GM23338 (cell line): ENCODE measurements at regions not wholly inside any gene's neighbourhood (a gene's known extent, or its start where the extent isn't known, plus 50 kb on each side); places are given as distances from the start of the nearest gene placed in this dataset.

Source experiments
- ATAC-seq: fragments of 200-7000 bp; cut with Tn5 transposase; 3 replicates; pipeline ENCODE4 v1.9.1; 2020
- DNase-seq: peaks from one replicate; pipeline ENCODE4 v3.0.0-alpha.2; 2015; ENCODE audit warnings: low spot score
- H2AFZ ChIP-seq: fragments of 200-600 bp; sonication (generic); 2 replicates; pipeline ENCODE4 v1.8.0; 2016; ENCODE audit warnings: antibody characterized with exemption, mild to moderate bottlenecking, moderate library complexity
- H3F3A ChIP-seq: fragments of 200-600 bp; sonication (generic); replicated peaks from 2 replicates; pipeline ENCODE4 v1.8.0; 2017; ENCODE audit warnings: antibody characterized with exemption, mixed run types, low read depth
- H3K27ac ChIP-seq: fragments of 200-600 bp; sonication (generic); 2 replicates; pipeline ENCODE4 v1.6.1; 2016; ENCODE audit warnings: low read depth
- H3K27me3 ChIP-seq: fragments of 200-600 bp; sonication (generic); 2 replicates; pipeline ENCODE4 v1.8.0; 2016; ENCODE audit warnings: mild to moderate bottlenecking, mixed run types, moderate library complexity; ENCODE audit not compliant: insufficient read depth
- H3K36me3 ChIP-seq: fragments of 200-600 bp; sonication (generic); 2 replicates; pipeline ENCODE4 v1.8.0; 2016; ENCODE audit warnings: mild to moderate bottlenecking; ENCODE audit not compliant: insufficient read depth
- H3K4me1 ChIP-seq: fragments of 200-600 bp; sonication (generic); 2 replicates; pipeline ENCODE4 v1.8.0; 2016; ENCODE audit warnings: mild to moderate bottlenecking, moderate library complexity; ENCODE audit not compliant: insufficient read depth
- H3K4me2 ChIP-seq: fragments of 200-600 bp; sonication (generic); 2 replicates; pipeline ENCODE4 v1.7.1; 2017; ENCODE audit warnings: mixed run types
- H3K4me3 ChIP-seq: fragments of 200-600 bp; sonication (generic); 2 replicates; pipeline ENCODE4 v1.6.1; 2016; ENCODE audit warnings: mixed run types
- H3K79me2 ChIP-seq: fragments of 200-600 bp; sonication (generic); replicated peaks from 2 replicates; pipeline ENCODE4 v1.8.0; 2017; ENCODE audit warnings: mild to moderate bottlenecking; ENCODE audit not compliant: insufficient read depth
- H3K9me2 ChIP-seq: fragments of 200-600 bp; sonication (generic); 2 replicates; pipeline ENCODE4 v1.8.0; 2017; ENCODE audit not compliant: insufficient read depth
- H4K20me1 ChIP-seq: fragments of 200-600 bp; sonication (generic); replicated peaks from 2 replicates; pipeline ENCODE4 v1.8.0; 2017; ENCODE audit warnings: mild to moderate bottlenecking; ENCODE audit not compliant: insufficient read depth
- H3K27ac Mint-ChIP-seq: 2 replicates; pipeline ENCODE4 v1.8.0; 2020; ENCODE audit warnings: inconsistent platforms, mild to moderate bottlenecking, moderate library complexity, mixed read lengths
- H3K27me3 Mint-ChIP-seq: 3 replicates; pipeline ENCODE4 v1.8.0; 2022; ENCODE audit warnings: low read depth, mild to moderate bottlenecking, moderate library complexity, mixed read lengths, inconsistent platforms; ENCODE audit not compliant: insufficient read depth, poor library complexity
- H3K36me3 Mint-ChIP-seq: 3 replicates; pipeline ENCODE4 v1.8.0; 2021; ENCODE audit warnings: low read depth, mild to moderate bottlenecking, inconsistent platforms, moderate library complexity, mixed read lengths
- H3K4me1 Mint-ChIP-seq: 3 replicates; pipeline ENCODE4 v1.8.0; 2020; ENCODE audit warnings: mild to moderate bottlenecking, inconsistent platforms, mixed read lengths
- H3K4me3 Mint-ChIP-seq: 3 replicates; pipeline ENCODE4 v1.8.0; 2021; ENCODE audit warnings: moderate library complexity, mild to moderate bottlenecking, inconsistent platforms, mixed read lengths
- H3K9me3 Mint-ChIP-seq: 3 replicates; pipeline ENCODE4 v1.8.0; 2020; ENCODE audit warnings: moderate library complexity, mild to moderate bottlenecking, inconsistent platforms, mixed read lengths
- CREB1 ChIP-seq: fragments of 250-450 bp; sonication (Bioruptor Pico); IDR thresholded peaks from 2 replicates; pipeline ENCODE4 v1.5.0; 2020; ENCODE audit warnings: low read depth, mild to moderate bottlenecking, moderate library complexity
- EZH2 ChIP-seq: fragments of 200-600 bp; sonication (generic); IDR thresholded peaks from one replicate; pipeline ENCODE4 v1.8.0; 2017; ENCODE audit warnings: antibody characterized with exemption, mild to moderate bottlenecking, low read depth; ENCODE audit not compliant: unreplicated experiment
- EZH2phosphoT487 ChIP-seq: fragments of 200-600 bp; sonication (generic); IDR thresholded peaks from one replicate; pipeline ENCODE4 v1.8.1; 2018; ENCODE audit warnings: antibody characterized with exemption; ENCODE audit not compliant: unreplicated experiment
- NANOG ChIP-seq: IDR thresholded peaks from 2 replicates; pipeline ENCODE4 v1.6.1; 2016; ENCODE audit warnings: antibody characterized with exemption, borderline replicate concordance
- POLR2AphosphoS5 ChIP-seq: IDR thresholded peaks from 2 replicates; pipeline ENCODE4 v1.6.1; 2016; ENCODE audit warnings: antibody characterized with exemption, low read depth
- STAT1 ChIP-seq: IDR thresholded peaks from one replicate; pipeline ENCODE4 v1.6.1; 2016; ENCODE audit warnings: antibody characterized with exemption; ENCODE audit not compliant: unreplicated experiment
- ZNF114 ChIP-seq: fragments of 250-450 bp; sonication (Bioruptor Pico); IDR thresholded peaks from 2 replicates; pipeline ENCODE4 v1.5.0; 2020; ENCODE audit warnings: mild to moderate bottlenecking, moderate library complexity
- ZNF331 ChIP-seq: fragments of 250-450 bp; sonication (Bioruptor Pico); IDR thresholded peaks from 2 replicates; pipeline ENCODE4 v1.5.0; 2020; ENCODE audit warnings: low read depth, mild to moderate bottlenecking, moderate library complexity
- TF ChIP-seq, protein P1 (sequence below), 2 experiments: fragments of 200-600 bp in 1 of 2; sonication (generic) in 1 of 2; conservative IDR thresholded peaks; 2 replicates each; pipeline versions ENCODE4 v1.5.1 to v1.6.1; 2016 to 2017; ENCODE audit warnings: antibody characterized with exemption in 2 of 2, low read depth in 2 of 2, mild to moderate bottlenecking in 2 of 2, moderate library complexity in 1 of 2
- TF ChIP-seq, protein P2 (sequence below): IDR thresholded peaks from 2 replicates; pipeline ENCODE4 v1.6.1; 2016; ENCODE audit warnings: antibody characterized with exemption

DNA sequence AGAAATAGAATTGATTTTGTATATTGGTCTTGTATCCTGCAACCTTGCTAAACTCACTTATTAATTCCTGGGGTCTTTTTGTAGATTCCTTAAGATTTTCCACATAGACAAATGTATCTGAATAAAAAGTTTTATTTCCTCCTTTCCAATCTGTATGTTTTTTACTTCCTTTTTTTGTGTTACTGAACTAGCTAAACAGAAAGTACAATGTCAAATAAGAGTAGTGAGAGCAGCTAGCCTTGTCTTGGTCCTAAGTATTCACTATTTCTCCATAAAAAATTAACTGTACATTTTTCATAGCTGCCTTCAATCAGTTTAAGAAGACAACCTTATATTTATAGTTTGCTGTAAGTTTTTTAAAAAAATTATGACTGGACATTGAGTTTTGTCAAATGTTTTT is 74.9 kb downstream of the FASLG start:
- Histone ChIP-seq H3K27me3 (no peaks in the 10 kb centered on the region), H2AFZ (no peak overlapping the region), H3K4me1 (no peaks in the 10 kb centered on the region), H4K20me1 (no peaks in the 10 kb centered on the region), H3K9me2 (no peaks in the 10 kb centered on the region), H3K4me3 (no peak overlapping the region), H3K36me3 (no peaks in the 10 kb centered on the region), H3K79me2 (no peaks in the 10 kb centered on the region), H3F3A (no peaks in the 10 kb centered on the region), H3K4me2 (no peak overlapping the region), H3K27ac (no peak overlapping the region)
- DNase-seq (no peak), ATAC-seq (no peak)
- peaks cover 3% of the 10 kb centered on the region for H3K9me3 Mint-ChIP-seq
- H3K27me3 Mint-ChIP-seq = peaks cover 2% of the 10 kb centered on the region
- H3K4me1 Mint-ChIP-seq = no peaks in the 10 kb centered on the region
- H3K27ac Mint-ChIP-seq = no peak overlapping the region
- no peaks in the 10 kb centered on the region for H3K36me3 Mint-ChIP-seq
- no peak for TF ChIP-seq CREB1 (CRISPR knock-in tag)
- TF ChIP-seq NANOG = no peak
- no peak for TF ChIP-seq STAT1
- no peak for TF ChIP-seq EZH2
- TF ChIP-seq POLR2AphosphoS5 = no peak
- TF ChIP-seq ZNF331 (CRISPR knock-in tag) = no peak
- TF ChIP-seq, protein P1, sequence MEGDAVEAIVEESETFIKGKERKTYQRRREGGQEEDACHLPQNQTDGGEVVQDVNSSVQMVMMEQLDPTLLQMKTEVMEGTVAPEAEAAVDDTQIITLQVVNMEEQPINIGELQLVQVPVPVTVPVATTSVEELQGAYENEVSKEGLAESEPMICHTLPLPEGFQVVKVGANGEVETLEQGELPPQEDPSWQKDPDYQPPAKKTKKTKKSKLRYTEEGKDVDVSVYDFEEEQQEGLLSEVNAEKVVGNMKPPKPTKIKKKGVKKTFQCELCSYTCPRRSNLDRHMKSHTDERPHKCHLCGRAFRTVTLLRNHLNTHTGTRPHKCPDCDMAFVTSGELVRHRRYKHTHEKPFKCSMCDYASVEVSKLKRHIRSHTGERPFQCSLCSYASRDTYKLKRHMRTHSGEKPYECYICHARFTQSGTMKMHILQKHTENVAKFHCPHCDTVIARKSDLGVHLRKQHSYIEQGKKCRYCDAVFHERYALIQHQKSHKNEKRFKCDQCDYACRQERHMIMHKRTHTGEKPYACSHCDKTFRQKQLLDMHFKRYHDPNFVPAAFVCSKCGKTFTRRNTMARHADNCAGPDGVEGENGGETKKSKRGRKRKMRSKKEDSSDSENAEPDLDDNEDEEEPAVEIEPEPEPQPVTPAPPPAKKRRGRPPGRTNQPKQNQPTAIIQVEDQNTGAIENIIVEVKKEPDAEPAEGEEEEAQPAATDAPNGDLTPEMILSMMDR (conservative IDR thresholded peaks at IDR 0.05; ENCODE audit: low read depth in 2 of 2) = no peak
- no peak for TF ChIP-seq EZH2phosphoT487
- TF ChIP-seq, protein P2, sequence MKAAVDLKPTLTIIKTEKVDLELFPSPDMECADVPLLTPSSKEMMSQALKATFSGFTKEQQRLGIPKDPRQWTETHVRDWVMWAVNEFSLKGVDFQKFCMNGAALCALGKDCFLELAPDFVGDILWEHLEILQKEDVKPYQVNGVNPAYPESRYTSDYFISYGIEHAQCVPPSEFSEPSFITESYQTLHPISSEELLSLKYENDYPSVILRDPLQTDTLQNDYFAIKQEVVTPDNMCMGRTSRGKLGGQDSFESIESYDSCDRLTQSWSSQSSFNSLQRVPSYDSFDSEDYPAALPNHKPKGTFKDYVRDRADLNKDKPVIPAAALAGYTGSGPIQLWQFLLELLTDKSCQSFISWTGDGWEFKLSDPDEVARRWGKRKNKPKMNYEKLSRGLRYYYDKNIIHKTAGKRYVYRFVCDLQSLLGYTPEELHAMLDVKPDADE = no peak
- H3K4me3 Mint-ChIP-seq = no peak overlapping the region

DNA sequence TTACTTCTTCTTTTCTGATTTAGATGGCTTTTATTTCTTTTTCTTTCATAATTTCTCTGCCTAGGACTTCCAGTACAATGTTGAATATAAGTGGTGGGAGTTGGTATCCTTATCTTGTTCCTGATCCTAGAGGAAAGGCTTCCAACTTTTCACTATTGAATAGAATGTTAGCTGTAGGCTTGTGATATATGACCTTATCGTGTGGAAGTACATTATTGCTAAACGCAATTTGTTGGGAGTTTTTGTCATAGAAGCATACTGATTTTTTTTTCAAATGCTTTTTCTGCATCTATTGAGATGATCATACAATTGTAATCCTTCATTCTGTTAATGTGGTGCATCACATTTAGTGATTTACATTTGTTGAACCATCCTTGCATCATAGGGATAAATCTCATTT is 79.5 kb downstream of the FASLG start:
- Mint-ChIP-seq H3K9me3 (no peaks in the 10 kb centered on the region), H3K27me3 (peaks cover 2% of the 10 kb centered on the region), H3K36me3 (no peaks in the 10 kb centered on the region), H3K4me3 (no peak overlapping the region), H3K4me1 (no peaks in the 10 kb centered on the region), H3K27ac (no peak overlapping the region)
- Histone ChIP-seq H3K4me2 (no peak overlapping the region), H3K4me3 (no peak overlapping the region), H3K79me2 (no peaks in the 10 kb centered on the region), H3K9me2 (no peaks in the 10 kb centered on the region), H3K27ac (no peak overlapping the region), H4K20me1 (no peaks in the 10 kb centered on the region), H3F3A (no peaks in the 10 kb centered on the region), H3K4me1 (no peaks in the 10 kb centered on the region), H3K27me3 (no peaks in the 10 kb centered on the region), H2AFZ (no peak overlapping the region), H3K36me3 (no peaks in the 10 kb centered on the region)
- no peak for ATAC-seq
- no peak for TF ChIP-seq ZNF114
- DNase-seq = no peak
